Kidney epithelial cell (primary cell): ENCODE measurements at regions not wholly inside any gene's neighbourhood (a gene's known extent, or its start where the extent isn't known, plus 50 kb on each side); places are given as distances from the start of the nearest gene placed in this dataset.

ENCODE experiments used
- DNase-seq: peaks from one replicate; pipeline ENCODE4 v3.0.0-alpha.2; 2010; ENCODE audit warnings: low read depth
- H3K27me3 ChIP-seq: 2 replicates; pipeline ENCODE4 v1.6.0; 2011; ENCODE audit warnings: low read length; ENCODE audit not compliant: control insufficient read depth, insufficient read depth
- H3K36me3 ChIP-seq: 2 replicates; pipeline ENCODE4 v1.5.1; 2011; ENCODE audit warnings: low read length; ENCODE audit not compliant: control insufficient read depth, insufficient read depth
- H3K4me3 ChIP-seq: 2 replicates; pipeline ENCODE4 v1.5.1; 2011; ENCODE audit warnings: low read depth, mild to moderate bottlenecking, control low read depth, low read length
- CTCF ChIP-seq: IDR thresholded peaks from 2 replicates; pipeline ENCODE4 v1.5.1; 2011; ENCODE audit warnings: mild to moderate bottlenecking, moderate library complexity, low read length, control low read depth, inconsistent platforms; ENCODE audit not compliant: insufficient read depth, poor library complexity, severe bottlenecking

GRCh38 chr1:22398656-22399420 is 52.8 kb upstream of the ZBTB40 start:
- TF ChIP-seq CTCF, result no peak
- H3K27me3 ChIP-seq, result peaks cover 21% of the 10 kb centered on the region

GRCh38 chr1:22399421-22400091 is 52.1 kb upstream of the ZBTB40 start:
- H3K4me3 ChIP-seq, result no peak overlapping the region
- peaks cover 21% of the 10 kb centered on the region for H3K27me3 ChIP-seq
- no peak for DNase-seq
- H3K36me3 ChIP-seq, result no peaks in the 10 kb centered on the region
- TF ChIP-seq CTCF, result no peak

More at GRCh38 chr1:22398656-22399420, 52.8 kb upstream of the ZBTB40 start:
- no peak for DNase-seq
- H3K4me3 ChIP-seq, result no peak overlapping the region
- H3K36me3 ChIP-seq, result no peaks in the 10 kb centered on the region
